GM23338 (cell line): ENCODE measurements at regions not wholly inside any gene's neighbourhood (a gene's known extent, or its start where the extent isn't known, plus 50 kb on each side); places are given as distances from the start of the nearest gene placed in this dataset.

ENCODE experiments used
- ATAC-seq: fragments of 200-7000 bp; cut with Tn5 transposase; 3 replicates; pipeline ENCODE4 v1.9.1; 2020
- DNase-seq: peaks from one replicate; pipeline ENCODE4 v3.0.0-alpha.2; 2015; ENCODE audit warnings: low spot score
- H2AFZ ChIP-seq: fragments of 200-600 bp; sonication (generic); 2 replicates; pipeline ENCODE4 v1.8.0; 2016; ENCODE audit warnings: antibody characterized with exemption, mild to moderate bottlenecking, moderate library complexity
- H3F3A ChIP-seq: fragments of 200-600 bp; sonication (generic); replicated peaks from 2 replicates; pipeline ENCODE4 v1.8.0; 2017; ENCODE audit warnings: antibody characterized with exemption, mixed run types, low read depth
- H3K27ac ChIP-seq: fragments of 200-600 bp; sonication (generic); 2 replicates; pipeline ENCODE4 v1.6.1; 2016; ENCODE audit warnings: low read depth
- H3K27me3 ChIP-seq: fragments of 200-600 bp; sonication (generic); 2 replicates; pipeline ENCODE4 v1.8.0; 2016; ENCODE audit warnings: mild to moderate bottlenecking, mixed run types, moderate library complexity; ENCODE audit not compliant: insufficient read depth
- H3K36me3 ChIP-seq: fragments of 200-600 bp; sonication (generic); 2 replicates; pipeline ENCODE4 v1.8.0; 2016; ENCODE audit warnings: mild to moderate bottlenecking; ENCODE audit not compliant: insufficient read depth
- H3K4me1 ChIP-seq: fragments of 200-600 bp; sonication (generic); 2 replicates; pipeline ENCODE4 v1.8.0; 2016; ENCODE audit warnings: mild to moderate bottlenecking, moderate library complexity; ENCODE audit not compliant: insufficient read depth
- H3K4me2 ChIP-seq: fragments of 200-600 bp; sonication (generic); 2 replicates; pipeline ENCODE4 v1.7.1; 2017; ENCODE audit warnings: mixed run types
- H3K4me3 ChIP-seq: fragments of 200-600 bp; sonication (generic); 2 replicates; pipeline ENCODE4 v1.6.1; 2016; ENCODE audit warnings: mixed run types
- H3K79me2 ChIP-seq: fragments of 200-600 bp; sonication (generic); replicated peaks from 2 replicates; pipeline ENCODE4 v1.8.0; 2017; ENCODE audit warnings: mild to moderate bottlenecking; ENCODE audit not compliant: insufficient read depth
- H3K9me2 ChIP-seq: fragments of 200-600 bp; sonication (generic); 2 replicates; pipeline ENCODE4 v1.8.0; 2017; ENCODE audit not compliant: insufficient read depth
- H4K20me1 ChIP-seq: fragments of 200-600 bp; sonication (generic); replicated peaks from 2 replicates; pipeline ENCODE4 v1.8.0; 2017; ENCODE audit warnings: mild to moderate bottlenecking; ENCODE audit not compliant: insufficient read depth
- H3K27ac Mint-ChIP-seq: 2 replicates; pipeline ENCODE4 v1.8.0; 2020; ENCODE audit warnings: inconsistent platforms, mild to moderate bottlenecking, moderate library complexity, mixed read lengths
- H3K27me3 Mint-ChIP-seq: 3 replicates; pipeline ENCODE4 v1.8.0; 2022; ENCODE audit warnings: low read depth, mild to moderate bottlenecking, moderate library complexity, mixed read lengths, inconsistent platforms; ENCODE audit not compliant: insufficient read depth, poor library complexity
- H3K36me3 Mint-ChIP-seq: 3 replicates; pipeline ENCODE4 v1.8.0; 2021; ENCODE audit warnings: low read depth, mild to moderate bottlenecking, inconsistent platforms, moderate library complexity, mixed read lengths
- H3K4me1 Mint-ChIP-seq: 3 replicates; pipeline ENCODE4 v1.8.0; 2020; ENCODE audit warnings: mild to moderate bottlenecking, inconsistent platforms, mixed read lengths
- H3K4me3 Mint-ChIP-seq: 3 replicates; pipeline ENCODE4 v1.8.0; 2021; ENCODE audit warnings: moderate library complexity, mild to moderate bottlenecking, inconsistent platforms, mixed read lengths
- H3K9me3 Mint-ChIP-seq: 3 replicates; pipeline ENCODE4 v1.8.0; 2020; ENCODE audit warnings: moderate library complexity, mild to moderate bottlenecking, inconsistent platforms, mixed read lengths
- CTCF ChIP-seq, 2 experiments: fragments of 200-600 bp in 1 of 2; sonication (generic) in 1 of 2; conservative IDR thresholded peaks; 2 replicates each; pipeline versions ENCODE4 v1.5.1 to v1.6.1; 2016 to 2017; ENCODE audit warnings: antibody characterized with exemption in 2 of 2, low read depth in 2 of 2, mild to moderate bottlenecking in 2 of 2, moderate library complexity in 1 of 2
- ETS1 ChIP-seq: IDR thresholded peaks from 2 replicates; pipeline ENCODE4 v1.6.1; 2016; ENCODE audit warnings: antibody characterized with exemption
- EZH2 ChIP-seq: fragments of 200-600 bp; sonication (generic); IDR thresholded peaks from one replicate; pipeline ENCODE4 v1.8.0; 2017; ENCODE audit warnings: antibody characterized with exemption, mild to moderate bottlenecking, low read depth; ENCODE audit not compliant: unreplicated experiment
- EZH2phosphoT487 ChIP-seq: fragments of 200-600 bp; sonication (generic); IDR thresholded peaks from one replicate; pipeline ENCODE4 v1.8.1; 2018; ENCODE audit warnings: antibody characterized with exemption; ENCODE audit not compliant: unreplicated experiment
- JUNB ChIP-seq: IDR thresholded peaks from one replicate; pipeline ENCODE4 v1.6.1; 2016; ENCODE audit warnings: antibody characterized with exemption; ENCODE audit not compliant: unreplicated experiment
- NANOG ChIP-seq: IDR thresholded peaks from 2 replicates; pipeline ENCODE4 v1.6.1; 2016; ENCODE audit warnings: antibody characterized with exemption, borderline replicate concordance
- POLR2AphosphoS5 ChIP-seq: IDR thresholded peaks from 2 replicates; pipeline ENCODE4 v1.6.1; 2016; ENCODE audit warnings: antibody characterized with exemption, low read depth
- STAT1 ChIP-seq: IDR thresholded peaks from one replicate; pipeline ENCODE4 v1.6.1; 2016; ENCODE audit warnings: antibody characterized with exemption; ENCODE audit not compliant: unreplicated experiment
- ZNF114 ChIP-seq: fragments of 250-450 bp; sonication (Bioruptor Pico); IDR thresholded peaks from 2 replicates; pipeline ENCODE4 v1.5.0; 2020; ENCODE audit warnings: mild to moderate bottlenecking, moderate library complexity
- ZNF331 ChIP-seq: fragments of 250-450 bp; sonication (Bioruptor Pico); IDR thresholded peaks from 2 replicates; pipeline ENCODE4 v1.5.0; 2020; ENCODE audit warnings: low read depth, mild to moderate bottlenecking, moderate library complexity
- ZNF462 ChIP-seq: fragments of 250-450 bp; sonication (Bioruptor Pico); IDR thresholded peaks from 2 replicates; pipeline ENCODE4 v1.5.0; 2020; ENCODE audit warnings: mild to moderate bottlenecking, moderate library complexity

GRCh38 chr17:43315858-43316521 is 82.2 kb upstream of the RNU2-1 start:
- ATAC-seq (no peak), DNase-seq (no peak)
- H3K4me1 Mint-ChIP-seq, result peaks cover 5% of the 10 kb centered on the region; the same call in 2 of the 3 replicates
- no peaks in the 10 kb centered on the region for H4K20me1 ChIP-seq
- H3K9me3 Mint-ChIP-seq, result peaks cover 33% of the 10 kb centered on the region
- no peak overlapping the region for H3K4me3 Mint-ChIP-seq
- H3K27me3 ChIP-seq, result no peaks in the 10 kb centered on the region
- no peak overlapping the region for H2AFZ ChIP-seq
- no peak overlapping the region; the same call in 1 of the 2 replicates for H3K27ac ChIP-seq
- H3K36me3 ChIP-seq, result no peaks in the 10 kb centered on the region; the same call in 1 of the 2 replicates
- no peak overlapping the region for H3K4me3 ChIP-seq
- H3K9me2 ChIP-seq, result no peaks in the 10 kb centered on the region
- H3K79me2 ChIP-seq, result no peaks in the 10 kb centered on the region
- 0 out of 2 replicates have a peak, but pooled peaks cover 6% of the 10 kb centered on the region for H3F3A ChIP-seq
- H3K4me1 ChIP-seq, result no peaks in the 10 kb centered on the region
- H3K27me3 Mint-ChIP-seq, result peaks cover 7% of the 10 kb centered on the region
- H3K4me2 ChIP-seq, result no peak overlapping the region
- H3K27ac Mint-ChIP-seq, result no peak overlapping the region
- peaks cover 24% of the 10 kb centered on the region for H3K36me3 Mint-ChIP-seq
- TF ChIP-seq EZH2phosphoT487 (no peak), STAT1 (no peak), ZNF331 (no peak), EZH2 (no peak), JUNB (no peak), NANOG (no peak), POLR2AphosphoS5 (no peak), ZNF462 (CRISPR knock-in tag) (no peak), ETS1 (no peak), CTCF (conservative IDR thresholded peaks at IDR 0.05; ENCODE audit: low read depth in 2 of 2) (no peak), ZNF114 (CRISPR knock-in tag) (no peak)
